ENCODE measurements at regions not wholly inside any gene's neighbourhood (a gene's known extent, or its start where the extent isn't known, plus 50 kb on each side); places are given as distances from the start of the nearest gene placed in this dataset.

DNA sequence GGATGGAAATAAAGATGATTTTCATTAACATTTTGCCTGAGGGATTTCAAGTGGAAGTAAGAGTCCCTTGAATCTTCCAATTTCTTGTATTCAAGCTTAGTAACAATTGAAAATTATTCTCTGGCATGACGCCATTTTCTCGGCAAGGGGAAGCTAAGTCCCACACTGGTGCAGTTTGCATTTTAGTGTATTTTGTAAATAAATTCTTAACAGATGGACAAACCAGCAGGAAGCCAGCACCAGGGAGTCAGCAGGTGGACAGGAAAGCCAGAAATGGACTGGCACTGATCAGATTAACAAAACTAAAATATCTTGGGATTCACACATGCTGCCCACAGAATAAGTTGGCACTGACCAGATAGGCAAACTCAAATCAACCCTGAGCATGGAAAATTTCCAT, 311.3 kb downstream of the LRRIQ3 start:
- no peak for ATAC-seq (ENCODE audit: low read depth)
- no peak overlapping the region for H3K27ac ChIP-seq (ENCODE audit: poor library complexity, severe bottlenecking)
- DNase-seq (ENCODE audit: low spot score), result no peak
- no peaks in the 10 kb centered on the region for H3K4me1 ChIP-seq (ENCODE audit: insufficient read depth, poor library complexity, severe bottlenecking)
- TF ChIP-seq, protein P1, sequence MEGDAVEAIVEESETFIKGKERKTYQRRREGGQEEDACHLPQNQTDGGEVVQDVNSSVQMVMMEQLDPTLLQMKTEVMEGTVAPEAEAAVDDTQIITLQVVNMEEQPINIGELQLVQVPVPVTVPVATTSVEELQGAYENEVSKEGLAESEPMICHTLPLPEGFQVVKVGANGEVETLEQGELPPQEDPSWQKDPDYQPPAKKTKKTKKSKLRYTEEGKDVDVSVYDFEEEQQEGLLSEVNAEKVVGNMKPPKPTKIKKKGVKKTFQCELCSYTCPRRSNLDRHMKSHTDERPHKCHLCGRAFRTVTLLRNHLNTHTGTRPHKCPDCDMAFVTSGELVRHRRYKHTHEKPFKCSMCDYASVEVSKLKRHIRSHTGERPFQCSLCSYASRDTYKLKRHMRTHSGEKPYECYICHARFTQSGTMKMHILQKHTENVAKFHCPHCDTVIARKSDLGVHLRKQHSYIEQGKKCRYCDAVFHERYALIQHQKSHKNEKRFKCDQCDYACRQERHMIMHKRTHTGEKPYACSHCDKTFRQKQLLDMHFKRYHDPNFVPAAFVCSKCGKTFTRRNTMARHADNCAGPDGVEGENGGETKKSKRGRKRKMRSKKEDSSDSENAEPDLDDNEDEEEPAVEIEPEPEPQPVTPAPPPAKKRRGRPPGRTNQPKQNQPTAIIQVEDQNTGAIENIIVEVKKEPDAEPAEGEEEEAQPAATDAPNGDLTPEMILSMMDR (IDR thresholded peaks at IDR 0.05; ENCODE audit: poor library complexity, severe bottlenecking), result no peak
- H3K4me3 ChIP-seq (ENCODE audit: severe bottlenecking), result no peak overlapping the region
- H3K27me3 ChIP-seq (ENCODE audit: insufficient read depth, poor library complexity, severe bottlenecking), result no peaks in the 10 kb centered on the region
- H3K9me3 ChIP-seq (ENCODE audit: severe bottlenecking), result no peaks in the 10 kb centered on the region
- H3K36me3 ChIP-seq (ENCODE audit: low read depth), result no peaks in the 10 kb centered on the region

DNA sequence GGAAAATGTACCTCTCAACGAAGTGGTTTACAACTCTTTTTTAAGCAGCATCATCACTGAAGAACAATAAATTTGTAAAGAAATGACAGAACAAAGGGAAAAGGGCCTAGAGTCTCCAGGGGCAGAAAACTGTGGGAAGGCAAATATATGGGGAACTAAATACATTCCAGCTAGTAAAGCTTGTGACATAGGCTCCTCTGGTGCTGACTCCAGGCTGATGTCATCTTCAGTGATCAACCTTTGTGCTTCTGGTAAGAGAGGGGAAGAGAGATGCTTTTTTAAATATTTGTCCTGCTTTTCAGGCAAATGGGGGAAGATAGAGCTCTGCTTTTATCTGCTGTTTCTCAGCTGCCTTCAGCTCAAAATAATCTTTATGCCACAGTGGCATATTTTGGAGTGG, 323.2 kb downstream of the LRRIQ3 start:
- DNase-seq (ENCODE audit: low spot score), result no peak

DNA sequence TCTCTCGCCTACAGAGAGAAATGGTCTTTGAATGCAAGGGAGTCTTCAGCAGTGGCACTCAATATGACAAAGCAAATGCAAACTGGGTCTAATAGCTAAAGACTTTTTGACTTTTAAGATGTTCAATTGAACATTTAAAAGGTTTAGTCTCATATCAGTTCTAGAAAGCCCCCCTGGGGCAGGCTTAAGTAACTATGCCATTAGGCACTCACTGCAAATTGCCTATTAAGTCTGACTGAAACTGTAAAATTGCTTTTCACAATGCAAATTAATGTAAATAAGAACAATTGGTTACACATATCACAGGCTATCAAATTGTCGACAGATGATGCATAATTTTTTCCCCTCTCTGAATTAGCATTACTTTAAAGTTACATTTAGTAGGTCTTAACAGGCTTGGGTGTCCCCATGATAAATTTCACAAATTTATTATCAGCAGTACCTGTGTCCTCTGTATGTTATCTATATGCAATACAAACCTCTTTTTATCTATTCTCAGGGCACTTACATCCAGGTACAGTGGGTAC, 329.1 kb downstream of the LRRIQ3 start:
- Histone ChIP-seq H3K36me3 (ENCODE audit: low read depth) (no peaks in the 10 kb centered on the region), H3K27me3 (ENCODE audit: insufficient read depth, poor library complexity, severe bottlenecking) (no peaks in the 10 kb centered on the region), H3K9me3 (ENCODE audit: severe bottlenecking) (no peaks in the 10 kb centered on the region), H3K27ac (ENCODE audit: poor library complexity, severe bottlenecking) (no peak overlapping the region), H3K4me3 (ENCODE audit: severe bottlenecking) (no peak overlapping the region), H3K4me1 (ENCODE audit: insufficient read depth, poor library complexity, severe bottlenecking) (no peaks in the 10 kb centered on the region)
- ATAC-seq (ENCODE audit: low read depth) (no peak), DNase-seq (ENCODE audit: low spot score) (no peak)
- TF ChIP-seq, protein P1 (IDR thresholded peaks at IDR 0.05; ENCODE audit: poor library complexity, severe bottlenecking), result no peak

More for the DNA sequence above, 323.2 kb downstream of the LRRIQ3 start:
- H3K4me3 ChIP-seq (ENCODE audit: severe bottlenecking), result no peak overlapping the region
- H3K36me3 ChIP-seq (ENCODE audit: low read depth), result no peaks in the 10 kb centered on the region
- no peaks in the 10 kb centered on the region for H3K27me3 ChIP-seq (ENCODE audit: insufficient read depth, poor library complexity, severe bottlenecking)
- no peak for ATAC-seq (ENCODE audit: low read depth)
- H3K27ac ChIP-seq (ENCODE audit: poor library complexity, severe bottlenecking), result no peak overlapping the region
- no peaks in the 10 kb centered on the region for H3K9me3 ChIP-seq (ENCODE audit: severe bottlenecking)
- TF ChIP-seq, protein P1 (IDR thresholded peaks at IDR 0.05; ENCODE audit: poor library complexity, severe bottlenecking), result no peak
- H3K4me1 ChIP-seq (ENCODE audit: insufficient read depth, poor library complexity, severe bottlenecking), result no peaks in the 10 kb centered on the region

DNA sequence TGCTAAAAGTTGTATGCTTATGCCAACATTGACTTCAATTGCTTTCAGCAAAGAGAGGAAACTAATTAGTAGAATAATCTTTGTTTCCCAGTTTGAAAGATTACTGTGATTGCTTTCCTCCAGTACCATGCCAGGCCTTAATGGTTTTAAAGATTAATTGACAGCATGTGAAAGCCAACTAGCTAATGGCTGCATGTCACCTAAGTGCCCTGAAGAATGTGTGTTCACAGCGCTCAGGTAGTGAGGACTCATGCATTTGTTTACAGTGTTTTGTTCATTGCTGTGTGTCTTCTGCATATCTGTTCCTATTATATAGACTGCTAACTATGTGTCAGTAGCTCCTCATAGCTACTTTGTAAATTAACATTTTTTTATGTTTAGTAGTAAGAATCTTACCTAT, 335.6 kb downstream of the LRRIQ3 start:
- no peak overlapping the region for H3K27ac ChIP-seq (ENCODE audit: poor library complexity, severe bottlenecking)
- ATAC-seq (ENCODE audit: low read depth) (no peak), DNase-seq (ENCODE audit: low spot score) (no peak)

DNA sequence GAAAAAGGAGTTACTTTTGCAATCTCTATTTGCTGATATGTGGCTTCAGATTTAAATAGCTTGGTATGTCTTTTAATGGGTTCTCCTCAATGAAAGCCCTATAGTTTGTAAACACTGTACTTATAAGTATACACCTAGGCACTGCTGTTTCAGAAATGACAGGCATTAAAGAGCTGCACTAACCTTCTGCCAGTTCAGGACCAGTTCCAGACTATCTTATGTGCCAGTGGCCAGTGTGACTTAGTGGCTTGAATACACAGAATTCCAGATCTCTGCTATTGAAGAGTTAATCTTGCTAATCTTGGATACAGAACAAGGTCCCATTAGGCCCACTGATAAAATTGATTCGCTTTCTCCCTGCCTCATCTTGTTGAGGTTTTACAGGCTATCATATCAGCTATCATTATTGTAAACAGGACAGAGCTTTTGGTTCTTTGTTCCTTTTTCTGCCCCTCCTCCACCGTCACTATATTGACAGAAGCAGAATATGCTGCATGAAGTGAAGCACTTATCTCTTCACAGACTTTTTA, 337.5 kb downstream of the LRRIQ3 start:
- TF ChIP-seq, protein P1 (IDR thresholded peaks at IDR 0.05; ENCODE audit: poor library complexity, severe bottlenecking), result no peak
- Histone ChIP-seq H3K27ac (ENCODE audit: poor library complexity, severe bottlenecking) (no peak overlapping the region), H3K4me3 (ENCODE audit: severe bottlenecking) (no peak overlapping the region), H3K36me3 (ENCODE audit: low read depth) (no peaks in the 10 kb centered on the region), H3K27me3 (ENCODE audit: insufficient read depth, poor library complexity, severe bottlenecking) (no peaks in the 10 kb centered on the region), H3K4me1 (ENCODE audit: insufficient read depth, poor library complexity, severe bottlenecking) (no peaks in the 10 kb centered on the region), H3K9me3 (ENCODE audit: severe bottlenecking) (no peaks in the 10 kb centered on the region)
- ATAC-seq (ENCODE audit: low read depth), result no peak
- DNase-seq (ENCODE audit: low spot score), result no peak

More for the DNA sequence above, 335.6 kb downstream of the LRRIQ3 start:
- no peaks in the 10 kb centered on the region for H3K27me3 ChIP-seq (ENCODE audit: insufficient read depth, poor library complexity, severe bottlenecking)
- TF ChIP-seq, protein P1 (IDR thresholded peaks at IDR 0.05; ENCODE audit: poor library complexity, severe bottlenecking), result no peak
- H3K4me1 ChIP-seq (ENCODE audit: insufficient read depth, poor library complexity, severe bottlenecking), result no peaks in the 10 kb centered on the region
- H3K36me3 ChIP-seq (ENCODE audit: low read depth), result no peaks in the 10 kb centered on the region
- no peak overlapping the region for H3K4me3 ChIP-seq (ENCODE audit: severe bottlenecking)
- H3K9me3 ChIP-seq (ENCODE audit: severe bottlenecking), result no peaks in the 10 kb centered on the region

Data from RWPE2 (cell line).